Loucy (cell line): ENCODE measurements at regions not wholly inside any gene's neighbourhood (a gene's known extent, or its start where the extent isn't known, plus 50 kb on each side); places are given as distances from the start of the nearest gene placed in this dataset.
"Not testable (repeated sequence)": the region's sequence is repeated elsewhere in the genome, so short reads cannot be mapped to it uniquely, and the experiment has no call there.

Source experiments
- H2AFZ ChIP-seq: fragments of 200-600 bp; sonication (generic); 2 replicates; pipeline ENCODE4 v1.6.0; 2016; ENCODE audit warnings: antibody characterized with exemption, mild to moderate bottlenecking, low read length, moderate library complexity
- H3F3A ChIP-seq: fragments of 200-600 bp; 2 replicates; pipeline ENCODE4 v1.6.0; 2016; ENCODE audit warnings: antibody characterized with exemption, low read depth, mild to moderate bottlenecking
- H3K27me3 ChIP-seq: fragments of 200-600 bp; sonication (generic); 2 replicates; pipeline ENCODE4 v1.6.1; 2014; ENCODE audit warnings: low read length, mild to moderate bottlenecking; ENCODE audit not compliant: insufficient read depth, poor library complexity, severe bottlenecking
- H3K36me3 ChIP-seq: fragments of 200-600 bp; sonication (generic); 2 replicates; pipeline ENCODE4 v1.6.1; 2016; ENCODE audit warnings: low read length; ENCODE audit not compliant: insufficient read depth
- H3K4me1 ChIP-seq: fragments of 200-600 bp; sonication (generic); 2 replicates; pipeline ENCODE4 v1.5.1; 2014; ENCODE audit warnings: low read length, mild to moderate bottlenecking; ENCODE audit not compliant: insufficient read depth, poor library complexity, severe bottlenecking
- H3K4me2 ChIP-seq: fragments of 200-600 bp; sonication (generic); 2 replicates; pipeline ENCODE4 v1.6.0; 2014; ENCODE audit warnings: antibody characterized with exemption, low read length, low read depth, mild to moderate bottlenecking; ENCODE audit not compliant: poor library complexity, severe bottlenecking
- H3K4me3 ChIP-seq: fragments of 200-600 bp; sonication (generic); 2 replicates; pipeline ENCODE4 v1.5.1; 2014; ENCODE audit warnings: low read length, mild to moderate bottlenecking, mixed read lengths; ENCODE audit not compliant: poor library complexity, severe bottlenecking
- H3K79me2 ChIP-seq: fragments of 200-600 bp; sonication (generic); 2 replicates; pipeline ENCODE4 v1.6.1; 2014; ENCODE audit warnings: low read length; ENCODE audit not compliant: insufficient read depth
- H3K9ac ChIP-seq: fragments of 200-600 bp; sonication (generic); 2 replicates; pipeline ENCODE4 v1.6.0; 2014; ENCODE audit warnings: mild to moderate bottlenecking, low read depth, low read length, moderate library complexity; ENCODE audit not compliant: poor library complexity, severe bottlenecking
- H3K9me2 ChIP-seq: fragments of 200-600 bp; sonication (generic); replicated peaks from 2 replicates; pipeline ENCODE4 v1.6.1; 2016; ENCODE audit warnings: low read depth, low read length, mixed read lengths
- H3K9me3 ChIP-seq: fragments of 200-600 bp; sonication (generic); 2 replicates; pipeline ENCODE4 v1.6.1; 2014; ENCODE audit warnings: mild to moderate bottlenecking, antibody characterized with exemption, low read length, low read depth; ENCODE audit not compliant: insufficient read depth
- H4K20me1 ChIP-seq: fragments of 200-600 bp; sonication (generic); 2 replicates; pipeline ENCODE4 v1.6.0; 2014; ENCODE audit warnings: antibody characterized with exemption, low read length, mild to moderate bottlenecking; ENCODE audit not compliant: insufficient read depth, poor library complexity, severe bottlenecking
- EZH2phosphoT487 ChIP-seq: fragments of 200-600 bp; IDR thresholded peaks from 2 replicates; pipeline ENCODE4 v1.6.1; 2018; ENCODE audit warnings: antibody characterized with exemption, mild to moderate bottlenecking, moderate library complexity, borderline replicate concordance
- TF ChIP-seq, protein P1 (sequence below): fragments of 200-600 bp; sonication (generic); conservative IDR thresholded peaks from 2 replicates; pipeline ENCODE4 v1.5.1; 2014; ENCODE audit warnings: mild to moderate bottlenecking, antibody characterized with exemption, low read length

DNA sequence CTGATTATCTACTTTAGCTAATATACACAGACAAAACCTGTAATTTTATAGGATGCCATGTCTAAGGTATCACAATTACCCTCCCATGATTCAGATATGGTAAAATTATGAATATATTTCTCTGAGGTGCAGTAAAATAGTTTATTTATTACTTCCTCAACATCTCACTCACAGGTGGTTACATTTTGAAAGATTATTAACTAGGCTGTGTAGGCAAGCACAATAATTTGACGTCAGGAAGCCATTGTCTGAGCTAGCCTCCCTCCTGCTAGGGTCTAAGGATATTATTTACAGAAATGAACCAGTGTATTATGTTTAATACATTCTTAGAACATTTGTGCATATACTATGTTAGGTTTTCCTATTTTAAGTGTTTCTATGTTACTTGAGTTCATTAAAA is 69.9 kb upstream of the ADGRL2 start:
- H3K4me3 ChIP-seq, result no peak overlapping the region
- no peaks in the 10 kb centered on the region for H3K9me2 ChIP-seq
- H3K27me3 ChIP-seq, result no peaks in the 10 kb centered on the region
- TF ChIP-seq EZH2phosphoT487, result no peak
- TF ChIP-seq, protein P1, sequence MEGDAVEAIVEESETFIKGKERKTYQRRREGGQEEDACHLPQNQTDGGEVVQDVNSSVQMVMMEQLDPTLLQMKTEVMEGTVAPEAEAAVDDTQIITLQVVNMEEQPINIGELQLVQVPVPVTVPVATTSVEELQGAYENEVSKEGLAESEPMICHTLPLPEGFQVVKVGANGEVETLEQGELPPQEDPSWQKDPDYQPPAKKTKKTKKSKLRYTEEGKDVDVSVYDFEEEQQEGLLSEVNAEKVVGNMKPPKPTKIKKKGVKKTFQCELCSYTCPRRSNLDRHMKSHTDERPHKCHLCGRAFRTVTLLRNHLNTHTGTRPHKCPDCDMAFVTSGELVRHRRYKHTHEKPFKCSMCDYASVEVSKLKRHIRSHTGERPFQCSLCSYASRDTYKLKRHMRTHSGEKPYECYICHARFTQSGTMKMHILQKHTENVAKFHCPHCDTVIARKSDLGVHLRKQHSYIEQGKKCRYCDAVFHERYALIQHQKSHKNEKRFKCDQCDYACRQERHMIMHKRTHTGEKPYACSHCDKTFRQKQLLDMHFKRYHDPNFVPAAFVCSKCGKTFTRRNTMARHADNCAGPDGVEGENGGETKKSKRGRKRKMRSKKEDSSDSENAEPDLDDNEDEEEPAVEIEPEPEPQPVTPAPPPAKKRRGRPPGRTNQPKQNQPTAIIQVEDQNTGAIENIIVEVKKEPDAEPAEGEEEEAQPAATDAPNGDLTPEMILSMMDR, result no peak
- H3K36me3 ChIP-seq, result no peaks in the 10 kb centered on the region
- no peaks in the 10 kb centered on the region for H4K20me1 ChIP-seq
- no peaks in the 10 kb centered on the region for H3K4me1 ChIP-seq
- no peak overlapping the region for H3K4me2 ChIP-seq
- no peak overlapping the region for H2AFZ ChIP-seq
- H3F3A ChIP-seq, result no peaks in the 10 kb centered on the region
- H3K79me2 ChIP-seq, result no peaks in the 10 kb centered on the region
- H3K9ac ChIP-seq, result no peak overlapping the region
- no peaks in the 10 kb centered on the region for H3K9me3 ChIP-seq

DNA sequence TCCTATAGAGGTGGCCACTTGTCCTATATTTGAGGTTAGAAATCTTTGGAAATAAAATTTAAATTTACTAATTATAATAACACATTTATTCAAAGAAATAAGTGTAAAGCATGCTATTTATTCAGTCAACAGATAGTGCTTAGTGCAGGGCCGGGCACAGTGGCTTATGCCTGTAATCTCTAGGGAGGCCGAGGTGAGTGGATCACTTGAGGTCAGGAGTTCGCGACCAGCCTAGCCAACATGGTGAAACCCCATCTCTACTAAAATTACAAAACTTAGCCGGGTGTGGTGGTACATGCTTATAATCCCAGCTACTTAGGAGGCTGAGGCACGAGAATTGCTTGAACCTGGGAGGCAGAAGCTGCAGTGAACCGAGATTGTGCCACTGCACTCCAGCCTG is 70.4 kb upstream of the ADGRL2 start:
- not testable (repeated sequence) for H3K9me2 ChIP-seq, H3K9me3 ChIP-seq, H3K27me3 ChIP-seq, H3K9ac ChIP-seq, H3K4me3 ChIP-seq, H3K36me3 ChIP-seq, H3K4me2 ChIP-seq, H4K20me1 ChIP-seq, H3K79me2 ChIP-seq, H2AFZ ChIP-seq, H3K4me1 ChIP-seq, H3F3A ChIP-seq

DNA sequence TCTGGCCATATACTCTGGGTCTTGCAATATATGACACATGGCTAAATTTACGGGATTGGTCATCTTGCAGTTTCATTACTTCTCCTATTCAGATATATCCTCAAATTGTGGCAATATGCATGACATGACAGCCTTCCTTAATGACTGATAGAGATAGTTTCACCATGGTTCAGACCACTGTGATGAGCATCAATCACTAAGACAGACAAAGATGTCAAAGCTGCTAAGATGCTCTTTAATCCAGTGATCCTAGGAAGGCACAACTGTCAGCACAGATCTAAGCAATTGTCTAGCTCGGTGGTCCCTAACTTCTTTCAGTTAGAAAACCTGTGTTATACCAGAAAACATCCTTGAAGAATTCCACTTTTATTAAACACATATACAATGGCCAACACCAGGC is 70.9 kb upstream of the ADGRL2 start:
- Histone ChIP-seq H3K9me2 (no peaks in the 10 kb centered on the region), H3F3A (no peaks in the 10 kb centered on the region), H3K9me3 (no peaks in the 10 kb centered on the region)

DNA sequence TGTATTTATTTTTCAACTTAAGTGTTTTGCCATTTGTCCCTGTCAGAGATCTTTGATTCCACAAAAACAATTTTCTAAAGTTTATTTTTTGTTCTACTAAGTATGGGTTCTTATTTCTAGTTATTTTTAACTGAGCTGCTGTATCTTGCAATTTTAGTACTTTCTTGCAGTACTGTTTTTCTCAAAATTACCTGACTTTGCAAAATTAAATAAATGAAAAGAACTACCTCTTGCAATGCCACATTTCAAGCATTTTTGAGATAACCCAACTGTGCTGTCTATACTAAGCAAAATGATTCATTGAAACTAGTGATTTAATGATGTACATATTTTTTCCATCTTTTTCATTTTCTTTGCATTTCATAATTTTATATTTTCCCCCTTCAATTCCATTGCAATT is 71.5 kb upstream of the ADGRL2 start:
- Histone ChIP-seq H3K9me3 (no peaks in the 10 kb centered on the region), H3K9me2 (no peaks in the 10 kb centered on the region), H3F3A (no peaks in the 10 kb centered on the region), H3K9ac (no peak overlapping the region), H3K4me2 (no peak overlapping the region), H3K36me3 (no peaks in the 10 kb centered on the region), H3K27me3 (no peaks in the 10 kb centered on the region), H3K4me3 (no peak overlapping the region), H3K79me2 (no peaks in the 10 kb centered on the region), H2AFZ (no peak overlapping the region), H3K4me1 (no peaks in the 10 kb centered on the region), H4K20me1 (no peaks in the 10 kb centered on the region)
- no peak for TF ChIP-seq EZH2phosphoT487
- TF ChIP-seq, protein P1, result no peak

More for the DNA sequence above, 70.9 kb upstream of the ADGRL2 start:
- Histone ChIP-seq H3K4me3 (no peak overlapping the region), H3K4me1 (no peaks in the 10 kb centered on the region), H2AFZ (no peak overlapping the region), H3K79me2 (no peaks in the 10 kb centered on the region), H3K9ac (no peak overlapping the region), H3K4me2 (no peak overlapping the region), H3K27me3 (no peaks in the 10 kb centered on the region), H4K20me1 (no peaks in the 10 kb centered on the region), H3K36me3 (no peaks in the 10 kb centered on the region)
- no peak for TF ChIP-seq EZH2phosphoT487
- TF ChIP-seq, protein P1, result no peak
